K562 (cell line): ENCODE measurements at regions not wholly inside any gene's neighbourhood (a gene's known extent, or its start where the extent isn't known, plus 50 kb on each side); places are given as distances from the start of the nearest gene placed in this dataset.

ENCODE experiments used
- C11orf30 ChIP-seq: fragments of 450-650 bp; IDR thresholded peaks from 2 replicates; pipeline ENCODE4 v1.6.1; 2016; ENCODE audit warnings: low read depth, mild to moderate bottlenecking
- CC2D1A ChIP-seq: fragments of 450-650 bp; IDR thresholded peaks from 2 replicates; pipeline ENCODE4 v1.6.1; 2017; ENCODE audit warnings: mild to moderate bottlenecking
- CEBPG ChIP-seq, 3 experiments: fragments of 200-800 bp in 1 of 3; sonication (Bioruptor generic) in 1 of 3; sonication (generic) in 1 of 3; formaldehyde crosslinking in 1 of 3; IDR thresholded peaks in 2 of 3; conservative IDR thresholded peaks in 1 of 3; 2 replicates each; pipeline versions ENCODE4 v1.6.1 to v1.8.0; 2016 to 2022; ENCODE audit warnings: missing compliant biosample characterization in 2 of 3, missing genetic modification characterization in 2 of 3, mild to moderate bottlenecking in 1 of 3, missing genetic modification reagents in 1 of 3
- CHD7 ChIP-seq: fragments of 200-600 bp; sonication (generic); IDR thresholded peaks from one replicate; pipeline ENCODE4 v1.6.1; 2012; ENCODE audit warnings: mild to moderate bottlenecking, low read depth, low read length, inconsistent platforms
- HDAC3 ChIP-seq: fragments of 450-650 bp; IDR thresholded peaks from 2 replicates; pipeline ENCODE4 v1.6.1; 2018; ENCODE audit warnings: borderline replicate concordance, mild to moderate bottlenecking, moderate library complexity; ENCODE audit not compliant: partially characterized antibody
- SMAD1 ChIP-seq: fragments of 150-350 bp; IDR thresholded peaks from 2 replicates; pipeline ENCODE4 v1.6.1; 2014; ENCODE audit warnings: low read length, low read depth; ENCODE audit not compliant: partially characterized antibody
- ZNF239 ChIP-seq: fragments of 250-450 bp; sonication (Bioruptor Pico); IDR thresholded peaks from 2 replicates; pipeline ENCODE4 v1.4.0; 2020; ENCODE audit warnings: mild to moderate bottlenecking
- ZNF316 ChIP-seq: fragments of 450-650 bp; IDR thresholded peaks from 2 replicates; pipeline ENCODE4 v1.6.1; 2016
- ZNF609 ChIP-seq: sonication (generic); formaldehyde crosslinking; IDR thresholded peaks from 2 replicates; pipeline ENCODE4 v1.8.1; 2023; ENCODE audit warnings: missing genetic modification reagents, mild to moderate bottlenecking, borderline replicate concordance
- TF ChIP-seq, protein P1 (sequence below): fragments of 450-650 bp; IDR thresholded peaks from 2 replicates; pipeline ENCODE4 v1.6.1; 2018; ENCODE audit warnings: mild to moderate bottlenecking, low read depth; ENCODE audit not compliant: partially characterized antibody

DNA sequence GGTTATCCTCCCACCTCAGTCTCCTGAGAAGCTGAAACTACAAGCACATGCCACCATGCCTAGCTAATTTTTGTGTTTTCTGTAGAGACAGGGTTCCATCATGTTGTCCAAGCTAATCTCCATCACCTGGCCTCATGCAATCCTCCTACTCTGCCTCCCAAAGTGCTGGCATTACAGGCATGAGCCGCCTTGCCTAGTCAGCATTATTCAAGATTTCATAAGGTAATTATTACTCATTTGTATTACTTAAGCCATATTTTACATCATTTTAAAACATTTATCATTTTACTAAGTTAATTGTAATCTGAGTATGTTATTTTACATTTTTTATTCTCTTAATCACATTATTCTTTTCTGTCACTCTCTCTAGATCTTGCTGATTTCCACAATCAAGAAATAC lies 1575.6 kb downstream of the NCAM2 start (continued):
- TF ChIP-seq ZNF609 (no peak), CC2D1A (no peak), CHD7 (no peak), HDAC3 (no peak), C11orf30 (peak; percentile 34; the same call in 1 of the 2 replicates), ZNF239 (no peak), CEBPG (CRISPR knock-in tag; IDR thresholded peaks at IDR 0.05) (no peak), CEBPG (tag; conservative IDR thresholded peaks at IDR 0.05 in 1 of 2, IDR thresholded peaks at IDR 0.05 in 1 of 2) (no peak), ZNF316 (peak; percentile 70), SMAD1 (no peak)
- TF ChIP-seq, protein P1, sequence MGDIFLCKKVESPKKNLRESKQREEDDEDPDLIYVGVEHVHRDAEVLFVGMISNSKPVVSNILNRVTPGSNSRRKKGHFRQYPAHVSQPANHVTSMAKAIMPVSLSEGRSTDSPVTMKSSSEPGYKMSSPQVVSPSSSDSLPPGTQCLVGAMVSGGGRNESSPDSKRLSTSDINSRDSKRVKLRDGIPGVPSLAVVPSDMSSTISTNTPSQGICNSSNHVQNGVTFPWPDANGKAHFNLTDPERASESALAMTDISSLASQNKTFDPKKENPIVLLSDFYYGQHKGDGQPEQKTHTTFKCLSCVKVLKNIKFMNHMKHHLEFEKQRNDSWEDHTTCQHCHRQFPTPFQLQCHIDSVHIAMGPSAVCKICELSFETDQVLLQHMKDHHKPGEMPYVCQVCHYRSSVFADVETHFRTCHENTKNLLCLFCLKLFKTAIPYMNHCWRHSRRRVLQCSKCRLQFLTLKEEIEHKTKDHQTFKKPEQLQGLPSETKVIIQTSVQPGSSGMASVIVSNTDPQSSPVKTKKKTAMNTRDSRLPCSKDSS = no peak
